AG09309 (cell line): ENCODE measurements at regions not wholly inside any gene's neighbourhood (a gene's known extent, or its start where the extent isn't known, plus 50 kb on each side); places are given as distances from the start of the nearest gene placed in this dataset.
"Not testable (repeated sequence)": the region's sequence is repeated elsewhere in the genome, so short reads cannot be mapped to it uniquely, and the experiment has no call there.

ENCODE experiments used
- DNase-seq: peaks from one replicate; pipeline ENCODE4 v3.0.0-alpha.2; 2010; ENCODE audit warnings: low read depth
- H3K4me3 ChIP-seq: 2 replicates; pipeline ENCODE4 v1.5.1; 2011; ENCODE audit warnings: mild to moderate bottlenecking, low read depth, low read length, moderate library complexity; ENCODE audit not compliant: control insufficient read depth
- CTCF ChIP-seq: IDR thresholded peaks from 2 replicates; pipeline ENCODE4 v1.5.1; 2011; ENCODE audit warnings: mild to moderate bottlenecking, low read depth, low read length, inconsistent platforms; ENCODE audit not compliant: insufficient read depth, control insufficient read depth; ENCODE audit errors: missing control alignments

GRCh38 chr13:65275108-65275507, 1955.0 kb downstream of the PCDH9 start:
- DNase-seq, result no peak
- H3K4me3 ChIP-seq, result no peak overlapping the region
- no peak for TF ChIP-seq CTCF

- not testable (repeated sequence) for DNase-seq
Observed at GRCh38 chr13:65273811-65274420, 1956.2 kb downstream of the PCDH9 start.

GRCh38 chr13:65268009-65268408, 1962.1 kb downstream of the PCDH9 start:
- no peak for TF ChIP-seq CTCF
- DNase-seq, result no peak
- H3K4me3 ChIP-seq, result no peak overlapping the region

More at GRCh38 chr13:65273811-65274420, 1956.2 kb downstream of the PCDH9 start:
- H3K4me3 ChIP-seq, result not testable (repeated sequence)

GRCh38 chr13:65265988-65266387, 1964.1 kb downstream of the PCDH9 start:
- no peak for TF ChIP-seq CTCF
- H3K4me3 ChIP-seq, result no peak overlapping the region
- DNase-seq, result no peak

GRCh38 chr13:65264066-65264465, 1966.1 kb downstream of the PCDH9 start:
- H3K4me3 ChIP-seq, result no peak overlapping the region
- no peak for DNase-seq
- TF ChIP-seq CTCF, result no peak

- TF ChIP-seq CTCF, result no peak
- no peak for DNase-seq
- H3K4me3 ChIP-seq, result no peak overlapping the region
Observed at GRCh38 chr13:65260946-65261891, 1968.9 kb downstream of the PCDH9 start.

GRCh38 chr13:65240773-65241172, 1989.4 kb downstream of the PCDH9 start:
- TF ChIP-seq CTCF, result no peak
- no peak for DNase-seq

More at GRCh38 chr13:65240773-65241172, 1989.4 kb downstream of the PCDH9 start:
- no peak overlapping the region for H3K4me3 ChIP-seq
